ENCODE measurements at regions not wholly inside any gene's neighbourhood (a gene's known extent, or its start where the extent isn't known, plus 50 kb on each side); places are given as distances from the start of the nearest gene placed in this dataset.

DNA sequence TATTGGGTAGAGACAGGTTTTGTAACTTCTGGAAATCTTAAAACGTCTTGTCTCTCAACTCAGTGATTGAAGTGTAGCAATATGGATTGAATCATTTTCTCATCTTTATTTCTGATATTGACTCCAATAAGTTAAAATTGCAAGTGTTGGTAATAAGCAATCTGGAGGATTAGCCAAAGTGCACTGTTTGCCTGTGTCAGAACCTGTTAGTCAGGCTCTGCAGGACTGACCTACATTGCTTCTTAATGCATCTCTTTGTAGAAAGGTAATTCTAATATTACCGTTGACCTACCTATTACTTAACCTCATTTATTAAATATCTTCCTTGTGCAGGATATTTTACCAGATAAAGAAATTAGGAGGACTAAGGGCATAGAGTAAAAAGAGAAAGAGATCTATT lies 484.0 kb upstream of the CITED2 start:
- TF ChIP-seq YY1 (IDR thresholded peaks at IDR 0.05; ENCODE audit: insufficient read depth, insufficient read length): no peak
- TF ChIP-seq ZNF274 (IDR thresholded peaks at IDR 0.05; ENCODE audit: low read depth, low read length): no peak
- no peak for TF ChIP-seq SUZ12 (IDR thresholded peaks at IDR 0.05; ENCODE audit: extremely low read depth, insufficient read depth, insufficient read length)
